ENCODE measurements at regions not wholly inside any gene's neighbourhood (a gene's known extent, or its start where the extent isn't known, plus 50 kb on each side); places are given as distances from the start of the nearest gene placed in this dataset.

- no peaks in the 10 kb centered on the region for H3K36me3 ChIP-seq (ENCODE audit: control insufficient read depth in 1 of 2, insufficient read depth in 2 of 2, low read length in 2 of 2)
- no peaks in the 10 kb centered on the region for H3K9me2 ChIP-seq (ENCODE audit: insufficient read depth)
- BruUV-seq (replicated peaks): no TSS peak
- ChIA-PET CTCF (no interaction called here), RAD21 (ENCODE audit: low non-redundant PET in 1 of 2, low total read pairs in 2 of 2, uncharacterized antibody in 2 of 2, unreplicated experiment in 2 of 2) (no interaction called here), POLR2A (no interaction called here)
- no peak overlapping the region for H3K9ac ChIP-seq (ENCODE audit: low read length)
- no peak for ATAC-seq
- H2AFZ ChIP-seq (ENCODE audit: low read depth, low read length, poor library complexity, severe bottlenecking): no peak overlapping the region
- H3K4me2 ChIP-seq (ENCODE audit: low read length): no peak overlapping the region
- peaks cover 10 to 30% of the 10 kb centered on the region in 2 experiments; a peak in 2 of 4 replicates for H3K9me3 ChIP-seq (ENCODE audit: control insufficient read depth in 1 of 2, insufficient read depth in 1 of 2, low read depth in 1 of 2, low read length in 2 of 2)
- H3K27ac ChIP-seq (ENCODE audit: low read depth, low read length): no peak overlapping the region
- H3K4me3 ChIP-seq (replicated peaks in 1 of 2; ENCODE audit: low read depth in 1 of 2, low read length in 2 of 2): no peak overlapping the region
- TF ChIP-seq CEBPB (IDR thresholded peaks at IDR 0.05; ENCODE audit: low read depth) (no peak), ZBTB33 (IDR thresholded peaks at IDR 0.05; ENCODE audit: extremely low read depth, insufficient replicate concordance, low read length) (no peak), JUND (IDR thresholded peaks at IDR 0.05) (no peak), CBX3 (IDR thresholded peaks at IDR 0.05; ENCODE audit: low read depth) (no peak), REST (IDR thresholded peaks at IDR 0.05; ENCODE audit: low read depth) (no peak), ZNF274 (IDR thresholded peaks at IDR 0.05; ENCODE audit: low read depth, low read length) (no peak), POLR2A (IDR thresholded peaks at IDR 0.05; ENCODE audit: borderline replicate concordance, extremely low read depth, insufficient read depth, insufficient read length) (no peak), ELF1 (IDR thresholded peaks at IDR 0.05; ENCODE audit: borderline replicate concordance, low read depth) (no peak), ATF3 (IDR thresholded peaks at IDR 0.05) (no peak), SIN3A (IDR thresholded peaks at IDR 0.05; ENCODE audit: low read depth) (no peak), EZH2phosphoT487 (IDR thresholded peaks at IDR 0.05; ENCODE audit: borderline replicate concordance) (no peak), FOSL1 (IDR thresholded peaks at IDR 0.05; ENCODE audit: low read depth) (no peak), RAD21 (IDR thresholded peaks at IDR 0.05; ENCODE audit: low read depth) (no peak), POLR2AphosphoS5 (IDR thresholded peaks at IDR 0.05; ENCODE audit: low read depth, low read length) (no peak), SP1 (IDR thresholded peaks at IDR 0.05; ENCODE audit: low read depth) (no peak), EZH2 (IDR thresholded peaks at IDR 0.05) (no peak), ZFX (IDR thresholded peaks at IDR 0.05) (no peak), YY1 (IDR thresholded peaks at IDR 0.05; ENCODE audit: extremely low read depth, insufficient replicate concordance, low read depth, low read length) (no peak), MAX (IDR thresholded peaks at IDR 0.05) (no peak), TCF7L2 (IDR thresholded peaks at IDR 0.05; ENCODE audit: borderline replicate concordance, extremely low read depth, insufficient read depth, insufficient read length) (no peak)
- intact Hi-C loops (cut with micrococcal nuclease): no loop called here
- H3K27me3 ChIP-seq (ENCODE audit: insufficient read depth, low read length): no peaks in the 10 kb centered on the region
- H4K20me1 ChIP-seq (ENCODE audit: insufficient read depth): no peaks in the 10 kb centered on the region
- H3K4me1 ChIP-seq (ENCODE audit: control insufficient read depth in 1 of 2, insufficient read depth in 2 of 2, low read length in 2 of 2): no peaks in the 10 kb centered on the region
- DNase-seq (ENCODE audit: low read depth, low spot score): no peak
- no peaks in the 10 kb centered on the region for H3K79me2 ChIP-seq (ENCODE audit: insufficient read depth, low read length)
Measured at GRCh38 chr2:22290909-22291473, 1094.0 kb upstream of the KLHL29 start.
